Liver (tissue), 8 donors: ENCODE measurements at regions not wholly inside any gene's neighbourhood (a gene's known extent, or its start where the extent isn't known, plus 50 kb on each side); places are given as distances from the start of the nearest gene placed in this dataset.

Source experiments
- DNase-seq: peaks from one replicate; pipeline ENCODE4 v3.0.0-alpha.2; 2017; ENCODE audit warnings: low spot score
- H3K27ac ChIP-seq, 2 donors: one replicate each; pipeline ENCODE4 v1.7.0; 2013; ENCODE audit warnings: inconsistent platforms in 2 of 2, low read length in 2 of 2, control low read depth in 1 of 2, low read depth in 1 of 2, mild to moderate bottlenecking in 1 of 2
- H3K27me3 ChIP-seq, 4 donors: one replicate each; pipeline versions ENCODE4 v1.6.1 to v1.7.0; 2013; ENCODE audit warnings: low read length in 3 of 4, inconsistent platforms in 1 of 4, mild to moderate bottlenecking in 1 of 4, moderate library complexity in 1 of 4; ENCODE audit not compliant: control insufficient read depth in 4 of 4, insufficient read depth in 4 of 4
- H3K36me3 ChIP-seq, 4 donors: one replicate each; pipeline versions ENCODE4 v1.6.1 to v1.7.0; 2013; ENCODE audit warnings: low read length in 3 of 4, mild to moderate bottlenecking in 3 of 4, low read depth in 1 of 4, moderate library complexity in 1 of 4; ENCODE audit not compliant: control insufficient read depth in 4 of 4, insufficient read depth in 3 of 4
- H3K4me1 ChIP-seq, 4 donors: one replicate each; pipeline versions ENCODE4 v1.6.1 to v1.7.0; 2013; ENCODE audit warnings: low read length in 3 of 4, mild to moderate bottlenecking in 3 of 4, moderate library complexity in 1 of 4; ENCODE audit not compliant: control insufficient read depth in 4 of 4, insufficient read depth in 4 of 4
- H3K4me3 ChIP-seq, 3 donors: one replicate each; pipeline versions ENCODE4 v1.6.1 to v1.7.0; 2013; ENCODE audit warnings: low read length in 3 of 3, control low read depth in 1 of 3, low read depth in 1 of 3, mild to moderate bottlenecking in 1 of 3
- H3K9ac ChIP-seq, 2 donors: one replicate each; pipeline ENCODE4 v1.7.0; 2013; ENCODE audit warnings: low read length in 2 of 2, mild to moderate bottlenecking in 2 of 2, moderate library complexity in 2 of 2, control low read depth in 1 of 2, low read depth in 1 of 2
- H3K9me3 ChIP-seq, 4 donors: one replicate each; pipeline versions ENCODE4 v1.6.1 to v1.7.0; 2013; ENCODE audit warnings: low read length in 3 of 4; ENCODE audit not compliant: control insufficient read depth in 4 of 4
- EGR1 ChIP-seq, 2 donors: IDR thresholded peaks; 2 replicates each; pipeline ENCODE4 v1.6.1; 2016 to 2018; ENCODE audit warnings: antibody characterized with exemption in 2 of 2, low read depth in 2 of 2
- FOXA1 ChIP-seq: IDR thresholded peaks from 2 replicates; pipeline ENCODE4 v1.6.1; 2016; ENCODE audit warnings: antibody characterized with exemption
- HNF4A ChIP-seq, 2 donors: conservative IDR thresholded peaks; 2 replicates each; pipeline ENCODE4 v1.6.1; 2016; ENCODE audit warnings: antibody characterized with exemption in 2 of 2, mild to moderate bottlenecking in 2 of 2
- HNF4G ChIP-seq: IDR thresholded peaks from 2 replicates; pipeline ENCODE4 v1.6.1; 2016; ENCODE audit warnings: antibody characterized with exemption
- JUND ChIP-seq, 2 donors: IDR thresholded peaks; 2 replicates each; pipeline ENCODE4 v1.6.1; 2016; ENCODE audit warnings: antibody characterized with exemption in 2 of 2
- NR2F2 ChIP-seq: IDR thresholded peaks from 2 replicates; pipeline ENCODE4 v1.6.1; 2016; ENCODE audit warnings: antibody characterized with exemption
- RAD21 ChIP-seq, 2 donors: IDR thresholded peaks; 2 replicates each; pipeline ENCODE4 v1.6.1; 2016; ENCODE audit warnings: antibody characterized with exemption in 2 of 2, mild to moderate bottlenecking in 2 of 2
- RXRA ChIP-seq, 2 donors: IDR thresholded peaks; 2 replicates each; pipeline ENCODE4 v1.6.1; 2017 to 2018; ENCODE audit warnings: antibody characterized with exemption in 2 of 2, mild to moderate bottlenecking in 1 of 2
- SP1 ChIP-seq: IDR thresholded peaks from 2 replicates; pipeline ENCODE4 v1.6.1; 2018; ENCODE audit warnings: antibody characterized with exemption, mild to moderate bottlenecking
- TAF1 ChIP-seq: conservative IDR thresholded peaks from 2 replicates; pipeline ENCODE4 v1.6.1; 2016; ENCODE audit warnings: antibody characterized with exemption, mild to moderate bottlenecking
- YY1 ChIP-seq: IDR thresholded peaks from 2 replicates; pipeline ENCODE4 v1.6.1; 2016; ENCODE audit warnings: antibody characterized with exemption, mild to moderate bottlenecking
- WGBS: extraction: QIAGEN DNeasy Blood & Tissue Kit; methylation state at CpG from one replicate; pipeline ENCODE4 v1.1.7; 2013; 5-methylcytosine and 5-hydroxymethylcytosine counted together
- TF ChIP-seq, protein P1 (sequence below): IDR thresholded peaks from 2 replicates; pipeline ENCODE4 v1.6.1; 2016; ENCODE audit warnings: antibody characterized with exemption
- TF ChIP-seq, protein P2 (sequence below): IDR thresholded peaks from 2 replicates; pipeline ENCODE4 v1.6.1; 2016; ENCODE audit warnings: antibody characterized with exemption, mild to moderate bottlenecking
- TF ChIP-seq, protein P3 (sequence below): IDR thresholded peaks from 2 replicates; pipeline ENCODE4 v1.6.1; 2016; ENCODE audit warnings: antibody characterized with exemption
- TF ChIP-seq, protein P4 (sequence below): fragments of 150-350 bp; IDR thresholded peaks from 2 replicates; pipeline ENCODE4 v1.5.1; 2017; ENCODE audit warnings: improper control_type of control experiment, low read depth, low read length; ENCODE audit not compliant: missing input control
- donor health status: healthy.
- donor health status: healthy.
- donor health status: healthy.
- donor health status: healthy.
- donor health status: healthy.

DNA sequence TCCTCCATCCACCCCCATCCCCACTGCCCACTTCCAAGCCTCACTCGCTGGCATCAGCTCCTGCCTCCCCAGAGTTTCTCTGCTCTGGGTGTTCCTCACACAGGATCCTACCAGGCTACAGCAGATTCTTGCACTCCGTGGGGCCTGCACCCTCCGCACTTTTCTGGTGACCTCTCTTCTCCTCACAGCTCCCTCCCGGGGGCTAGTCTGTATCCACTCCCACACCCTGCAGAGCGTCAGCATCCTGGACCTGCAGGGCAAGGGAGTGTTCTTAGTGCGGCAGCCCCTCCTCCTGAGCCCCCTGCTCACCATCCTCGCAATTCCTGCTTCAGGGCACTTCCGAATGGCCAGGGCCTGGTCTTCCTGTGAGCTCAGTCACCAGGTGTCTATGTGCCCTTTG lies 224.2 kb downstream of the DLL1 start:
- H3K27me3 ChIP-seq, result no peaks in the 10 kb centered on the region
- H3K4me3 ChIP-seq, result no peak overlapping the region
- WGBS, result 75% methylated on average over 8 of the region's 8 CpGs
- no peak for DNase-seq
- TF ChIP-seq, protein P1, sequence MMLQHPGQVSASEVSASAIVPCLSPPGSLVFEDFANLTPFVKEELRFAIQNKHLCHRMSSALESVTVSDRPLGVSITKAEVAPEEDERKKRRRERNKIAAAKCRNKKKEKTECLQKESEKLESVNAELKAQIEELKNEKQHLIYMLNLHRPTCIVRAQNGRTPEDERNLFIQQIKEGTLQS, result no peak
- TF ChIP-seq JUND (IDR thresholded peaks at IDR 0.05) (no peak), HNF4A (conservative IDR thresholded peaks at IDR 0.05) (no peak)
- H3K9ac ChIP-seq, result no peak overlapping the region
- no peak overlapping the region for H3K27ac ChIP-seq
- no peaks in the 10 kb centered on the region for H3K36me3 ChIP-seq
- H3K4me1 ChIP-seq, result no peaks in the 10 kb centered on the region
- H3K9me3 ChIP-seq, result peaks cover 2 to 8% (median 5%) of the 10 kb centered on the region in 4 donors

DNA sequence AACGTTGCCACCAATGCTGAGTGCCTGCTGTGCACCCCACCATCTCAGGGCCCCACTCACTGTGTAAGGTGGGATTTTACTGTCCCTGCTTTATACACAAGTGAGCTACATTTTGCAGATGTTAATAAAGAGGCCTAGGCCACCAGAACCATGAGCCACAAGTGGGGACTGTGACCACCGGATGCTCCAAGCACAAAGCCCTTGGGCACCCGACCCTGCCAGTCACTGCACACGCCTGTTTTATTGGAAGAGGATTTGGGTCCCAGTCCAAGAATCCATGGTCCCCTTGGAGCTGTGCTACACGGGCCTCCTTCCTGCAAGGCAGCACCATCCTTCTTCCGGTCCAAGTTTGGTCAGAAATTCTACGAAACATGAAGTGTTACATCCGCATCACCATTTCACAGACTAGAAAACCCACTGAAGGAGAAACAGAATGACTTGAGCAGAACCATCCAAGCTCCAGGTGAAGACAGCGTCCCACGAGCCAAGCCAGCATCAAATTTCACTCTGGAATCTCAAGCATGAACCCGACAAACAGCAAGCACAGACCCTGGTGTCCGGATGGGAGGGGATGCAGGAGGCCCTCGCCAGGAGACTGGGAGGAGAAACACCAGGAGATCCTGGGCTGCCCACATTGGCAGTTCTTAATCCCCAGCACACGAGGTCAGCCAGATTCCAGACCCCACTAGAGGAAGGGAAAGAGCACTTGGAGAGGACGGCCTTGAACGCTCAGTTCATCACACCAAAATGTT lies 226.9 kb downstream of the DLL1 start:
- peaks cover 0 to under 1% (median 0%) of the 10 kb centered on the region in 4 donors for H3K9me3 ChIP-seq
- no peaks in the 10 kb centered on the region for H3K4me1 ChIP-seq
- no peaks in the 10 kb centered on the region for H3K27me3 ChIP-seq
- no peak overlapping the region for H3K27ac ChIP-seq
- DNase-seq, result no peak
- TF ChIP-seq, protein P2, sequence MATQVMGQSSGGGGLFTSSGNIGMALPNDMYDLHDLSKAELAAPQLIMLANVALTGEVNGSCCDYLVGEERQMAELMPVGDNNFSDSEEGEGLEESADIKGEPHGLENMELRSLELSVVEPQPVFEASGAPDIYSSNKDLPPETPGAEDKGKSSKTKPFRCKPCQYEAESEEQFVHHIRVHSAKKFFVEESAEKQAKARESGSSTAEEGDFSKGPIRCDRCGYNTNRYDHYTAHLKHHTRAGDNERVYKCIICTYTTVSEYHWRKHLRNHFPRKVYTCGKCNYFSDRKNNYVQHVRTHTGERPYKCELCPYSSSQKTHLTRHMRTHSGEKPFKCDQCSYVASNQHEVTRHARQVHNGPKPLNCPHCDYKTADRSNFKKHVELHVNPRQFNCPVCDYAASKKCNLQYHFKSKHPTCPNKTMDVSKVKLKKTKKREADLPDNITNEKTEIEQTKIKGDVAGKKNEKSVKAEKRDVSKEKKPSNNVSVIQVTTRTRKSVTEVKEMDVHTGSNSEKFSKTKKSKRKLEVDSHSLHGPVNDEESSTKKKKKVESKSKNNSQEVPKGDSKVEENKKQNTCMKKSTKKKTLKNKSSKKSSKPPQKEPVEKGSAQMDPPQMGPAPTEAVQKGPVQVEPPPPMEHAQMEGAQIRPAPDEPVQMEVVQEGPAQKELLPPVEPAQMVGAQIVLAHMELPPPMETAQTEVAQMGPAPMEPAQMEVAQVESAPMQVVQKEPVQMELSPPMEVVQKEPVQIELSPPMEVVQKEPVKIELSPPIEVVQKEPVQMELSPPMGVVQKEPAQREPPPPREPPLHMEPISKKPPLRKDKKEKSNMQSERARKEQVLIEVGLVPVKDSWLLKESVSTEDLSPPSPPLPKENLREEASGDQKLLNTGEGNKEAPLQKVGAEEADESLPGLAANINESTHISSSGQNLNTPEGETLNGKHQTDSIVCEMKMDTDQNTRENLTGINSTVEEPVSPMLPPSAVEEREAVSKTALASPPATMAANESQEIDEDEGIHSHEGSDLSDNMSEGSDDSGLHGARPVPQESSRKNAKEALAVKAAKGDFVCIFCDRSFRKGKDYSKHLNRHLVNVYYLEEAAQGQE, result no peak
- no peak for TF ChIP-seq FOXA1
- no peak for TF ChIP-seq EGR1 (IDR thresholded peaks at IDR 0.05; ENCODE audit: low read depth in 2 of 2)
- TF ChIP-seq NR2F2, result no peak
- no peak overlapping the region for H3K4me3 ChIP-seq
- H3K9ac ChIP-seq, result no peak overlapping the region
- 70% methylated on average over 16 of the region's 16 CpGs for WGBS
- no peaks in the 10 kb centered on the region for H3K36me3 ChIP-seq

DNA sequence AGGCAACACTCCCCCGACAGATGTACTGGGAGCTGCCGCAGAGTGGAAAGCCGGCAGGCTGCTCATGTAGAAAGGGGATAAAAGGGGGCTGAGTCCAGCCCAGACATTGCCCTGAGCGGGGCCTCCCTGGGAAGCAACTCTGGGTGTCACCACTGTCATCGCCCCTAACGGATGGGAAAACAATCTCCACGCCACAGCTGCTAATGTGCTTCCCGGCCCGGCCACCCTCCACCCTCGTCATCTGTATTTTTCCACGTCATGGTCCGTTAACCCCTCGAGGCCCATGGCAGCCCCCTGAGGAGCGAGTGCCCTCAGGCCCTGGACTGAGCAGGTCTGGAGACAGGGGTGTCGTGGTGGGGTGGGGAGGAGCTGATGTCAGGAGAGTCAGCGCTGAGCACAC lies 227.4 kb downstream of the DLL1 start:
- Histone ChIP-seq H3K4me3 (no peak overlapping the region), H3K36me3 (no peaks in the 10 kb centered on the region), H3K27me3 (no peaks in the 10 kb centered on the region), H3K9me3 (no peaks in the 10 kb centered on the region), H3K9ac (no peak overlapping the region), H3K27ac (no peak overlapping the region), H3K4me1 (no peaks in the 10 kb centered on the region)
- WGBS, result 70% methylated on average over 16 of the region's 16 CpGs
- no peak for DNase-seq
- TF ChIP-seq RXRA (IDR thresholded peaks at IDR 0.05), result no peak
- no peak for TF ChIP-seq SP1
- TF ChIP-seq HNF4A (conservative IDR thresholded peaks at IDR 0.05), result no peak
- TF ChIP-seq, protein P2, result no peak
- no peak for TF ChIP-seq HNF4G
- no peak for TF ChIP-seq EGR1 (IDR thresholded peaks at IDR 0.05; ENCODE audit: low read depth in 2 of 2)
- TF ChIP-seq, protein P3, sequence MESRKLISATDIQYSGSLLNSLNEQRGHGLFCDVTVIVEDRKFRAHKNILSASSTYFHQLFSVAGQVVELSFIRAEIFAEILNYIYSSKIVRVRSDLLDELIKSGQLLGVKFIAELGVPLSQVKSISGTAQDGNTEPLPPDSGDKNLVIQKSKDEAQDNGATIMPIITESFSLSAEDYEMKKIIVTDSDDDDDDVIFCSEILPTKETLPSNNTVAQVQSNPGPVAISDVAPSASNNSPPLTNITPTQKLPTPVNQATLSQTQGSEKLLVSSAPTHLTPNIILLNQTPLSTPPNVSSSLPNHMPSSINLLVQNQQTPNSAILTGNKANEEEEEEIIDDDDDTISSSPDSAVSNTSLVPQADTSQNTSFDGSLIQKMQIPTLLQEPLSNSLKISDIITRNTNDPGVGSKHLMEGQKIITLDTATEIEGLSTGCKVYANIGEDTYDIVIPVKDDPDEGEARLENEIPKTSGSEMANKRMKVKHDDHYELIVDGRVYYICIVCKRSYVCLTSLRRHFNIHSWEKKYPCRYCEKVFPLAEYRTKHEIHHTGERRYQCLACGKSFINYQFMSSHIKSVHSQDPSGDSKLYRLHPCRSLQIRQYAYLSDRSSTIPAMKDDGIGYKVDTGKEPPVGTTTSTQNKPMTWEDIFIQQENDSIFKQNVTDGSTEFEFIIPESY, result no peak
- no peak for TF ChIP-seq TAF1
- no peak for TF ChIP-seq YY1
- TF ChIP-seq, protein P4, sequence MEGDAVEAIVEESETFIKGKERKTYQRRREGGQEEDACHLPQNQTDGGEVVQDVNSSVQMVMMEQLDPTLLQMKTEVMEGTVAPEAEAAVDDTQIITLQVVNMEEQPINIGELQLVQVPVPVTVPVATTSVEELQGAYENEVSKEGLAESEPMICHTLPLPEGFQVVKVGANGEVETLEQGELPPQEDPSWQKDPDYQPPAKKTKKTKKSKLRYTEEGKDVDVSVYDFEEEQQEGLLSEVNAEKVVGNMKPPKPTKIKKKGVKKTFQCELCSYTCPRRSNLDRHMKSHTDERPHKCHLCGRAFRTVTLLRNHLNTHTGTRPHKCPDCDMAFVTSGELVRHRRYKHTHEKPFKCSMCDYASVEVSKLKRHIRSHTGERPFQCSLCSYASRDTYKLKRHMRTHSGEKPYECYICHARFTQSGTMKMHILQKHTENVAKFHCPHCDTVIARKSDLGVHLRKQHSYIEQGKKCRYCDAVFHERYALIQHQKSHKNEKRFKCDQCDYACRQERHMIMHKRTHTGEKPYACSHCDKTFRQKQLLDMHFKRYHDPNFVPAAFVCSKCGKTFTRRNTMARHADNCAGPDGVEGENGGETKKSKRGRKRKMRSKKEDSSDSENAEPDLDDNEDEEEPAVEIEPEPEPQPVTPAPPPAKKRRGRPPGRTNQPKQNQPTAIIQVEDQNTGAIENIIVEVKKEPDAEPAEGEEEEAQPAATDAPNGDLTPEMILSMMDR, result no peak
- TF ChIP-seq RAD21 (IDR thresholded peaks at IDR 0.05), result no peak
- no peak for TF ChIP-seq FOXA1
- TF ChIP-seq, protein P1, result no peak
